ENCODE measurements at regions not wholly inside any gene's neighbourhood (a gene's known extent, or its start where the extent isn't known, plus 50 kb on each side); places are given as distances from the start of the nearest gene placed in this dataset.

GRCh38 chr6:147708170-147708569 is 199.7 kb downstream of the SAMD5 start:
- H3K9me3 Mint-ChIP-seq: no peaks in the 10 kb centered on the region
- H3K4me1 Mint-ChIP-seq: peaks cover 10% of the 10 kb centered on the region
- DNase-seq (ENCODE audit: low spot score) (no peak), ATAC-seq (no peak)
- CTCF ChIA-PET: no interaction called here
- H3K27ac Mint-ChIP-seq: no peak overlapping the region; the same call in 1 of the 2 replicates
- POLR2A ChIA-PET: no interaction called here
- H3K36me3 Mint-ChIP-seq: no peaks in the 10 kb centered on the region
- H3K4me3 Mint-ChIP-seq: no peak overlapping the region
- no peaks in the 10 kb centered on the region; the same call in 1 of the 2 replicates for H3K27me3 Mint-ChIP-seq (ENCODE audit: low read depth)
- no peak for TF ChIP-seq CBFB (CRISPR knock-in tag; IDR thresholded peaks at IDR 0.05; ENCODE audit: low read depth)
- TF ChIP-seq MAX (CRISPR knock-in tag; IDR thresholded peaks at IDR 0.05): no peak
- TF ChIP-seq IRF1 (CRISPR knock-in tag; IDR thresholded peaks at IDR 0.05): no peak
- no peak for TF ChIP-seq ZMAT4 (CRISPR knock-in tag; IDR thresholded peaks at IDR 0.05)
- no peak for TF ChIP-seq EMX1 (CRISPR knock-in tag; IDR thresholded peaks at IDR 0.05)
- no peak for TF ChIP-seq HMGXB4 (CRISPR knock-in tag; IDR thresholded peaks at IDR 0.05)
- no peak for TF ChIP-seq MLX (CRISPR knock-in tag; IDR thresholded peaks at IDR 0.05)
- TF ChIP-seq ZNF263 (CRISPR knock-in tag; IDR thresholded peaks at IDR 0.05; ENCODE audit: low read depth): no peak
- TF ChIP-seq ELF4 (CRISPR knock-in tag; IDR thresholded peaks at IDR 0.05; ENCODE audit: low read depth): no peak
- TF ChIP-seq FOXK1 (CRISPR knock-in tag; IDR thresholded peaks at IDR 0.05): no peak
- TF ChIP-seq SMAD4 (CRISPR knock-in tag; IDR thresholded peaks at IDR 0.05): no peak

GRCh38 chr6:147709396-147710272 is 201.1 kb downstream of the SAMD5 start:
- no peak overlapping the region for H3K27ac Mint-ChIP-seq
- TF ChIP-seq ATF1 (CRISPR knock-in tag; IDR thresholded peaks at IDR 0.05): no peak
- TF ChIP-seq ELF4 (CRISPR knock-in tag; IDR thresholded peaks at IDR 0.05; ENCODE audit: low read depth): no peak
- TF ChIP-seq KAT7 (CRISPR knock-in tag; IDR thresholded peaks at IDR 0.05; ENCODE audit: borderline replicate concordance): no peak
- no peak for TF ChIP-seq GTF2I (CRISPR knock-in tag; conservative IDR thresholded peaks at IDR 0.05)
- TF ChIP-seq ERG (CRISPR knock-in tag; IDR thresholded peaks at IDR 0.05): no peak
- POLR2A ChIA-PET: no interaction called here
- no peak for DNase-seq (ENCODE audit: low spot score)
- H3K9me3 Mint-ChIP-seq: no peaks in the 10 kb centered on the region
- H3K27me3 Mint-ChIP-seq (ENCODE audit: low read depth): no peaks in the 10 kb centered on the region
- no peaks in the 10 kb centered on the region for H3K36me3 Mint-ChIP-seq
- H3K4me1 Mint-ChIP-seq: peaks cover 7% of the 10 kb centered on the region
- no peak overlapping the region for H3K4me3 Mint-ChIP-seq
- CTCF ChIA-PET: no interaction called here
- ATAC-seq: no peak

- Mint-ChIP-seq H3K9me3 (no peaks in the 10 kb centered on the region), H3K4me3 (no peak overlapping the region), H3K4me1 (peaks cover 7% of the 10 kb centered on the region), H3K27me3 (ENCODE audit: low read depth) (no peaks in the 10 kb centered on the region), H3K27ac (no peak overlapping the region), H3K36me3 (no peaks in the 10 kb centered on the region)
- DNase-seq (ENCODE audit: low spot score) (no peak), ATAC-seq (no peak)
- ChIA-PET POLR2A (no interaction called here), CTCF (no interaction called here)
- no peak for TF ChIP-seq GTF2I (CRISPR knock-in tag; conservative IDR thresholded peaks at IDR 0.05)
- no peak for TF ChIP-seq ETV6 (CRISPR knock-in tag; IDR thresholded peaks at IDR 0.05)
- TF ChIP-seq HMGXB4 (CRISPR knock-in tag; IDR thresholded peaks at IDR 0.05): no peak
- no peak for TF ChIP-seq FOXK1 (CRISPR knock-in tag; IDR thresholded peaks at IDR 0.05)
- TF ChIP-seq ZNF532 (CRISPR knock-in tag; IDR thresholded peaks at IDR 0.05; ENCODE audit: borderline replicate concordance): no peak
- no peak for TF ChIP-seq SMAD4 (CRISPR knock-in tag; IDR thresholded peaks at IDR 0.05)
Measured at GRCh38 chr6:147710890-147711289, 202.4 kb downstream of the SAMD5 start.
